ENCODE measurements at regions not wholly inside any gene's neighbourhood (a gene's known extent, or its start where the extent isn't known, plus 50 kb on each side); places are given as distances from the start of the nearest gene placed in this dataset.
A peak's percentile ranks its signal among the peaks of the same experiment; 100 is the strongest.

DNA sequence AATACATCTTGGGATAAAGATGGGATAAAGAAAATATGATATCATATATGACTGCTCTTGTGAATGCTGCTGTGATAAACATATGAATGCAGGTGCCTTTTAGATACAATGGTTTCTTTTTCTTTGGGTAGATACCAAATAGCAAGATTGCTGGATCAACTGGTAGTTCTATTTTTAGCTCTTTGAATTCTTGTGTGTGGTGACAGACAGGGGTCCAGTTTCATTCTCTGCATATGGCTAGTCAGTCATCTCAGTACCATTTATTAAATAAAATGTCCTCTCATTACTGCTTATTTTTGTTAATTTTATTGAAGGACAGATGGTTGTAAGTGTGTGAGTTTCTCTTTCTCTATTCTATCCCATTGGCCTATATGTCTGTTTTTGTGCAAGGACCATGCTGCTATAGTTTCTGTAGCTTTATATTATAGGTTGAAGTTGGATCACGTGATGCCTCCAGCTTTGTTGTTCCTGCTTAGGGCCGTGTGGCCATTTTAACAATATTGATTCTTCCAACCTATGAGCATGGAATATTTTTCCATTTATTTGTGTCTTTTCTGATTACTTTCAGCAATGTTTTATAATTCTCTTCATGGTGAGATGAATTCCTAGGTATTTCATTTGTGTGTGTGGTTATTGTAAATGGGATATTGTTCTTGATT lies 1089.8 kb upstream of the CADM2 start:
- ChIA-PET POLR2A (ENCODE audit: unreplicated experiment) (no interaction called here), CTCF (no interaction called here)
- DNase-seq (no peak), ATAC-seq (no peak)
- Histone ChIP-seq H3K4me3 (ENCODE audit: low read length) (no peak overlapping the region), H3K79me2 (ENCODE audit: low read length) (no peaks in the 10 kb centered on the region), H3K27ac (ENCODE audit: low read length) (no peak overlapping the region), H3K9me3 (ENCODE audit: low read length) (no peaks in the 10 kb centered on the region), H3K4me1 (ENCODE audit: insufficient read depth, low read length) (peaks cover 4% of the 10 kb centered on the region; the same call in 1 of the 2 replicates), H3K4me2 (ENCODE audit: low read length) (no peak overlapping the region), H3K27me3 (ENCODE audit: low read length) (no peaks in the 10 kb centered on the region), H4K20me1 (ENCODE audit: low read length) (no peaks in the 10 kb centered on the region), H3F3A (ENCODE audit: low read length, unreplicated experiment) (no peaks in the 10 kb centered on the region), H3K36me3 (ENCODE audit: low read depth, low read length) (no peaks in the 10 kb centered on the region), H3K9ac (ENCODE audit: low read length) (no peak overlapping the region), H3K9me2 (replicated peaks; ENCODE audit: low read length) (no peaks in the 10 kb centered on the region), H2AFZ (ENCODE audit: low read length) (no peak overlapping the region)
- BruUV-seq (replicated peaks), result no TSS peak
- TF ChIP-seq, protein P1, sequence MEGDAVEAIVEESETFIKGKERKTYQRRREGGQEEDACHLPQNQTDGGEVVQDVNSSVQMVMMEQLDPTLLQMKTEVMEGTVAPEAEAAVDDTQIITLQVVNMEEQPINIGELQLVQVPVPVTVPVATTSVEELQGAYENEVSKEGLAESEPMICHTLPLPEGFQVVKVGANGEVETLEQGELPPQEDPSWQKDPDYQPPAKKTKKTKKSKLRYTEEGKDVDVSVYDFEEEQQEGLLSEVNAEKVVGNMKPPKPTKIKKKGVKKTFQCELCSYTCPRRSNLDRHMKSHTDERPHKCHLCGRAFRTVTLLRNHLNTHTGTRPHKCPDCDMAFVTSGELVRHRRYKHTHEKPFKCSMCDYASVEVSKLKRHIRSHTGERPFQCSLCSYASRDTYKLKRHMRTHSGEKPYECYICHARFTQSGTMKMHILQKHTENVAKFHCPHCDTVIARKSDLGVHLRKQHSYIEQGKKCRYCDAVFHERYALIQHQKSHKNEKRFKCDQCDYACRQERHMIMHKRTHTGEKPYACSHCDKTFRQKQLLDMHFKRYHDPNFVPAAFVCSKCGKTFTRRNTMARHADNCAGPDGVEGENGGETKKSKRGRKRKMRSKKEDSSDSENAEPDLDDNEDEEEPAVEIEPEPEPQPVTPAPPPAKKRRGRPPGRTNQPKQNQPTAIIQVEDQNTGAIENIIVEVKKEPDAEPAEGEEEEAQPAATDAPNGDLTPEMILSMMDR (conservative IDR thresholded peaks at IDR 0.05; ENCODE audit: low read depth, low read length), result no peak
- no peak for TF ChIP-seq EZH2 (IDR thresholded peaks at IDR 0.05; ENCODE audit: low read length, unreplicated experiment)
- TF ChIP-seq EZH2phosphoT487 (IDR thresholded peaks at IDR 0.05; ENCODE audit: borderline replicate concordance, low read length), result no peak
- intact Hi-C loops (cut with micrococcal nuclease), result no loop called here

DNA sequence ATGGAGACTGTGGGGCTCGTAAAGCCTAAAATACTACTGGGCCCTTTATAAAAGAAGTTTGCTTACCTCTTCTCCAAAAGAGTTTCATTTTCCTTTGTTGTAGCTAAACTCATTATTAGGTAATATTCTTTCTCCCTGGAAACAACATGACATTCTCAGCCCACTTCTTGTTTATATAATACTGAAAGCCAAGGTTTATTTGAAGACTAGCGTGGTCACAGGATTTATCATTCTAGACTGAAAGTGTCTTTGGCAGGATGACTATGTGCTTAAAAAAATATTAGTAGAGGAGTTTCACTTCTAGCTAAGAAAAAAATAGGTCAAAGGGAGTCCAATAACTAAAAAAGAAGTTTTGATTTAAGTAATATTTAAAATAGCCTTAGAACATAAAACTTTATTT lies 1085.2 kb upstream of the CADM2 start:
- no peak for TF ChIP-seq EZH2 (IDR thresholded peaks at IDR 0.05; ENCODE audit: low read length, unreplicated experiment)
- Histone ChIP-seq H3K4me1 (ENCODE audit: insufficient read depth, low read length) (peaks cover 4% of the 10 kb centered on the region; the same call in 1 of the 2 replicates), H3K9ac (ENCODE audit: low read length) (peak overlapping the region; percentile 46), H2AFZ (ENCODE audit: low read length) (peak overlapping the region; percentile 47; the same call in 1 of the 2 replicates), H3K4me2 (ENCODE audit: low read length) (peak overlapping the region; percentile 44), H3K27me3 (ENCODE audit: low read length) (no peaks in the 10 kb centered on the region), H3F3A (ENCODE audit: low read length, unreplicated experiment) (no peaks in the 10 kb centered on the region), H4K20me1 (ENCODE audit: low read length) (no peaks in the 10 kb centered on the region), H3K79me2 (ENCODE audit: low read length) (no peaks in the 10 kb centered on the region), H3K4me3 (ENCODE audit: low read length) (no peak overlapping the region), H3K9me3 (ENCODE audit: low read length) (no peaks in the 10 kb centered on the region), H3K27ac (ENCODE audit: low read length) (peak overlapping the region; percentile 78), H3K9me2 (replicated peaks; ENCODE audit: low read length) (no peaks in the 10 kb centered on the region), H3K36me3 (ENCODE audit: low read depth, low read length) (no peaks in the 10 kb centered on the region)
- CTCF ChIA-PET, result no interaction called here
- no TSS peak for BruUV-seq (replicated peaks)
- intact Hi-C loops (cut with micrococcal nuclease), result no loop called here
- DNase-seq (peak; percentile 58), ATAC-seq (peak; percentile 82)
- POLR2A ChIA-PET (ENCODE audit: unreplicated experiment), result interaction anchor here (0.6 kb wide), 1 partner anchor 1006 kb away, joined by 3 read pairs; no protein-coding TSS in a partner anchor

DNA sequence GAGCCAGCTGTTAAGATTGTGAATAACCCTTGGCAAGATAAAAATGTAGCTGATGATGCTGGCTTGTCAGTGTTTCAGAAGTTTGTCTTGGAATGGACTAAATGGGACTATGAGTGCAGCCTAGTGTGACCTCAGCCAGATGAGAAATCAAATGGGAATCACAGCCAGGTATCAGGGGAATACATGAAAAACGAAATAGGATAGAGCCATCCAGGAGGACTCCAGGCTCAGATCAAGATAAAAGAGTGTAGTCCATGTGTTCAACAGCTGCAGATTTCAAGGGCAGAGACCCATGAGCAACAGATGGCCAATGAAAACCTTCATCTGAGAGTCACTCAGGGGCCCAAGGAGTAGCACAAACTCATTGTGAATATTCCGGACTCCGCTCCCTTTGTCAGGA lies 1080.9 kb upstream of the CADM2 start:
- no peak for ATAC-seq
- no TSS peak for BruUV-seq (replicated peaks)
- CTCF ChIA-PET, result no interaction called here
- Histone ChIP-seq H3K4me1 (ENCODE audit: insufficient read depth, low read length) (peaks cover 16% of the 10 kb centered on the region), H3K27ac (ENCODE audit: low read length) (no peak overlapping the region), H3K9me2 (replicated peaks; ENCODE audit: low read length) (no peaks in the 10 kb centered on the region), H3K79me2 (ENCODE audit: low read length) (no peaks in the 10 kb centered on the region), H2AFZ (ENCODE audit: low read length) (no peak overlapping the region), H3K36me3 (ENCODE audit: low read depth, low read length) (no peaks in the 10 kb centered on the region), H3F3A (ENCODE audit: low read length, unreplicated experiment) (no peaks in the 10 kb centered on the region), H3K9ac (ENCODE audit: low read length) (no peak overlapping the region), H3K4me2 (ENCODE audit: low read length) (no peak overlapping the region), H4K20me1 (ENCODE audit: low read length) (no peaks in the 10 kb centered on the region), H3K9me3 (ENCODE audit: low read length) (no peaks in the 10 kb centered on the region), H3K4me3 (ENCODE audit: low read length) (no peak overlapping the region), H3K27me3 (ENCODE audit: low read length) (no peaks in the 10 kb centered on the region)
- POLR2A ChIA-PET (ENCODE audit: unreplicated experiment), result no interaction called here
- TF ChIP-seq, protein P1 (conservative IDR thresholded peaks at IDR 0.05; ENCODE audit: low read depth, low read length), result no peak
- TF ChIP-seq EZH2 (IDR thresholded peaks at IDR 0.05; ENCODE audit: low read length, unreplicated experiment) (no peak), EZH2phosphoT487 (IDR thresholded peaks at IDR 0.05; ENCODE audit: borderline replicate concordance, low read length) (no peak)
- DNase-seq, result no peak
- intact Hi-C loops (cut with micrococcal nuclease), result no loop called here
